ENCODE measurements at regions not wholly inside any gene's neighbourhood (a gene's known extent, or its start where the extent isn't known, plus 50 kb on each side); places are given as distances from the start of the nearest gene placed in this dataset.

- TF ChIP-seq EZH2 (IDR thresholded peaks at IDR 0.05; ENCODE audit: low read length, missing control alignments) (no peak), CTCF (conservative IDR thresholded peaks at IDR 0.05 in 1 of 2, IDR thresholded peaks at IDR 0.05 in 1 of 2; ENCODE audit: low read depth in 1 of 2, low read length in 2 of 2) (no peak)
- no peaks in the 10 kb centered on the region for H4K20me1 ChIP-seq (ENCODE audit: control insufficient read depth, extremely low read depth, insufficient read depth, low read length)
- H3K9me3 ChIP-seq (ENCODE audit: control insufficient read depth, insufficient read depth, low read depth, low read length), result no peaks in the 10 kb centered on the region
- H3K4me3 ChIP-seq (replicated peaks in 1 of 4; ENCODE audit: control extremely low read depth in 1 of 4, insufficient read depth in 1 of 4, low read depth in 3 of 4, low read length in 4 of 4), result no peak overlapping the region
- H3K9ac ChIP-seq (ENCODE audit: insufficient read depth, low read length), result no peak overlapping the region
- no peaks in the 10 kb centered on the region for H3K36me3 ChIP-seq (ENCODE audit: control insufficient read depth, insufficient read depth, low read length)
- H3K4me2 ChIP-seq (ENCODE audit: extremely low read depth, insufficient read depth, low read length), result no peak overlapping the region
- no peaks in the 10 kb centered on the region for H3K4me1 ChIP-seq (ENCODE audit: control insufficient read depth, extremely low read depth, insufficient read depth, low read length)
- no peaks in the 10 kb centered on the region for H3K79me2 ChIP-seq (ENCODE audit: control insufficient read depth, insufficient read depth, low read length)
- no peak overlapping the region for H3K27ac ChIP-seq (ENCODE audit: insufficient read depth, low read length)
- DNase-seq (ENCODE audit: low read depth in 2 of 2), result no peak
- H3K27me3 ChIP-seq (ENCODE audit: control insufficient read depth, insufficient read depth, low read length), result no peaks in the 10 kb centered on the region
- no peak overlapping the region for H2AFZ ChIP-seq (ENCODE audit: low read length)
Observed at GRCh38 chr4:151459375-151459774, 50.4 kb downstream of the FHIP1A start.

- no peak overlapping the region for H3K4me3 ChIP-seq (replicated peaks in 1 of 4; ENCODE audit: control extremely low read depth in 1 of 4, insufficient read depth in 1 of 4, low read depth in 3 of 4, low read length in 4 of 4)
- no peak overlapping the region for H3K27ac ChIP-seq (ENCODE audit: insufficient read depth, low read length)
- H2AFZ ChIP-seq (ENCODE audit: low read length), result no peak overlapping the region
- no peaks in the 10 kb centered on the region for H4K20me1 ChIP-seq (ENCODE audit: control insufficient read depth, extremely low read depth, insufficient read depth, low read length)
- no peaks in the 10 kb centered on the region for H3K9me3 ChIP-seq (ENCODE audit: control insufficient read depth, insufficient read depth, low read depth, low read length)
- H3K9ac ChIP-seq (ENCODE audit: insufficient read depth, low read length), result no peak overlapping the region
- H3K4me1 ChIP-seq (ENCODE audit: control insufficient read depth, extremely low read depth, insufficient read depth, low read length), result no peaks in the 10 kb centered on the region
- no peak for TF ChIP-seq CTCF (conservative IDR thresholded peaks at IDR 0.05 in 1 of 2, IDR thresholded peaks at IDR 0.05 in 1 of 2; ENCODE audit: low read depth in 1 of 2, low read length in 2 of 2)
- TF ChIP-seq EZH2 (IDR thresholded peaks at IDR 0.05; ENCODE audit: low read length, missing control alignments), result no peak
- H3K79me2 ChIP-seq (ENCODE audit: control insufficient read depth, insufficient read depth, low read length), result no peaks in the 10 kb centered on the region
- no peak overlapping the region for H3K4me2 ChIP-seq (ENCODE audit: extremely low read depth, insufficient read depth, low read length)
- H3K36me3 ChIP-seq (ENCODE audit: control insufficient read depth, insufficient read depth, low read length), result no peaks in the 10 kb centered on the region
- DNase-seq (ENCODE audit: low read depth in 2 of 2), result no peak
- no peaks in the 10 kb centered on the region for H3K27me3 ChIP-seq (ENCODE audit: control insufficient read depth, insufficient read depth, low read length)
Observed at GRCh38 chr4:151460434-151460833, 51.5 kb downstream of the FHIP1A start.

- Histone ChIP-seq H3K27ac (ENCODE audit: insufficient read depth, low read length) (no peak overlapping the region), H3K36me3 (ENCODE audit: control insufficient read depth, insufficient read depth, low read length) (no peaks in the 10 kb centered on the region), H3K9ac (ENCODE audit: insufficient read depth, low read length) (no peak overlapping the region), H3K4me2 (ENCODE audit: extremely low read depth, insufficient read depth, low read length) (no peak overlapping the region), H4K20me1 (ENCODE audit: control insufficient read depth, extremely low read depth, insufficient read depth, low read length) (no peaks in the 10 kb centered on the region), H3K27me3 (ENCODE audit: control insufficient read depth, insufficient read depth, low read length) (no peaks in the 10 kb centered on the region), H3K4me3 (replicated peaks in 1 of 4; ENCODE audit: control extremely low read depth in 1 of 4, insufficient read depth in 1 of 4, low read depth in 3 of 4, low read length in 4 of 4) (no peak overlapping the region), H3K9me3 (ENCODE audit: control insufficient read depth, insufficient read depth, low read depth, low read length) (no peaks in the 10 kb centered on the region), H3K4me1 (ENCODE audit: control insufficient read depth, extremely low read depth, insufficient read depth, low read length) (no peaks in the 10 kb centered on the region), H2AFZ (ENCODE audit: low read length) (no peak overlapping the region), H3K79me2 (ENCODE audit: control insufficient read depth, insufficient read depth, low read length) (no peaks in the 10 kb centered on the region)
- no peak for DNase-seq (ENCODE audit: low read depth in 2 of 2)
- no peak for TF ChIP-seq EZH2 (IDR thresholded peaks at IDR 0.05; ENCODE audit: low read length, missing control alignments)
- TF ChIP-seq CTCF (conservative IDR thresholded peaks at IDR 0.05 in 1 of 2, IDR thresholded peaks at IDR 0.05 in 1 of 2; ENCODE audit: low read depth in 1 of 2, low read length in 2 of 2), result no peak
Observed at GRCh38 chr4:151462554-151462953, 53.6 kb downstream of the FHIP1A start.

Data from fibroblast of lung (primary cell).